ENCODE measurements at regions not wholly inside any gene's neighbourhood (a gene's known extent, or its start where the extent isn't known, plus 50 kb on each side); places are given as distances from the start of the nearest gene placed in this dataset.
"Not testable (repeated sequence)": the region's sequence is repeated elsewhere in the genome, so short reads cannot be mapped to it uniquely, and the experiment has no call there.

DNA sequence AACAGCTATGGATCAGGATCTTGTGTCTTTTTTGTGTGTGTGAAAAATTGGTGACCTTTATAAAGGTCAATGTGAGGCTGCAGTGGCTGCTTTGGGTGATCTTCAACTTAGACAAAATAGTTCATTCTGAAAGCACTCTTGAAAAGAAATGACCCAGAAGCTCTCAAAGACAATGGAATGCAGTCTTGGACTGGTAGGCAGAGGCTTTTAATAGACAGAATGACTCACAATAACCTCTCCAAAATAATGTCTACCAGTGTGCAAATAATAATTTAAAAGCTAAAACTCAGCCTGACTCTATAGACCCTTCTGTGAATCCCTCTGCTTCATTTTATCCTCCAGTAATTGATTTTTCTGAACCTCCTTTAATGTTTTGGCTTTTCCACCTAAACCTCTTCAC, 310.0 kb downstream of the SRGAP2C start:
- TF ChIP-seq, protein P1, sequence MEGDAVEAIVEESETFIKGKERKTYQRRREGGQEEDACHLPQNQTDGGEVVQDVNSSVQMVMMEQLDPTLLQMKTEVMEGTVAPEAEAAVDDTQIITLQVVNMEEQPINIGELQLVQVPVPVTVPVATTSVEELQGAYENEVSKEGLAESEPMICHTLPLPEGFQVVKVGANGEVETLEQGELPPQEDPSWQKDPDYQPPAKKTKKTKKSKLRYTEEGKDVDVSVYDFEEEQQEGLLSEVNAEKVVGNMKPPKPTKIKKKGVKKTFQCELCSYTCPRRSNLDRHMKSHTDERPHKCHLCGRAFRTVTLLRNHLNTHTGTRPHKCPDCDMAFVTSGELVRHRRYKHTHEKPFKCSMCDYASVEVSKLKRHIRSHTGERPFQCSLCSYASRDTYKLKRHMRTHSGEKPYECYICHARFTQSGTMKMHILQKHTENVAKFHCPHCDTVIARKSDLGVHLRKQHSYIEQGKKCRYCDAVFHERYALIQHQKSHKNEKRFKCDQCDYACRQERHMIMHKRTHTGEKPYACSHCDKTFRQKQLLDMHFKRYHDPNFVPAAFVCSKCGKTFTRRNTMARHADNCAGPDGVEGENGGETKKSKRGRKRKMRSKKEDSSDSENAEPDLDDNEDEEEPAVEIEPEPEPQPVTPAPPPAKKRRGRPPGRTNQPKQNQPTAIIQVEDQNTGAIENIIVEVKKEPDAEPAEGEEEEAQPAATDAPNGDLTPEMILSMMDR (IDR thresholded peaks at IDR 0.05): not testable (repeated sequence)
- not testable (repeated sequence) for TF ChIP-seq POLR2A, POLR2AphosphoS5, EP300 (IDR thresholded peaks at IDR 0.05)

All from upper lobe of left lung (tissue), 4 donors.